IMR-90 (cell line): ENCODE measurements at regions not wholly inside any gene's neighbourhood (a gene's known extent, or its start where the extent isn't known, plus 50 kb on each side); places are given as distances from the start of the nearest gene placed in this dataset.

Experiments used
- ATAC-seq: fragments of 200-7000 bp; cut with Tn5 transposase; 2 replicates; pipeline ENCODE4 v1.9.1; 2020; ENCODE audit warnings: low read depth, mild to moderate bottlenecking, moderate library complexity
- BruUV-seq: library from RNA; stranded (reverse); fragments of 400-500 nt; replicated peaks from 2 replicates; lab custom pipeline; 2021; lab: Mats Ljungman, UMichigan
- CTCF ChIA-PET: fragments of 300-600 bp; formaldehyde crosslinking; extraction: SDS; loops from one replicate; lab custom pipeline; 2021; ENCODE audit warnings: antibody characterized with exemption; lab: Yijun Ruan, JAX
- POLR2A ChIA-PET: fragments of 300-600 bp; sonication (Branson Sonifier 250); formaldehyde crosslinking; loops from one replicate; lab custom pipeline; 2022; ENCODE audit warnings: antibody characterized with exemption; ENCODE audit not compliant: unreplicated experiment; lab: Charles Lee
- DNase-seq: peaks from one replicate; pipeline ENCODE4 v3.0.0; 2013
- H2AFZ ChIP-seq: replicated peaks from 2 replicates; pipeline ENCODE3; 2013; ENCODE audit warnings: low read length, mild to moderate bottlenecking; ENCODE audit not compliant: poor library complexity
- H2AK5ac ChIP-seq: 2 replicates; pipeline ENCODE4 v1.6.1; 2013; ENCODE audit warnings: low read depth, low read length, inconsistent platforms
- H2AK9ac ChIP-seq: replicated peaks from 2 replicates; pipeline ENCODE3; 2013; ENCODE audit warnings: mild to moderate bottlenecking, low read depth, low read length, moderate library complexity; ENCODE audit not compliant: poor library complexity
- H2BK120ac ChIP-seq: 2 replicates; pipeline ENCODE4 v1.6.1; 2013; ENCODE audit warnings: low read depth, low read length, inconsistent platforms
- H2BK15ac ChIP-seq: 3 replicates; pipeline ENCODE4 v1.6.1; 2013; ENCODE audit warnings: low read depth, low read length, inconsistent platforms
- H2BK20ac ChIP-seq: 2 replicates; pipeline ENCODE4 v1.6.1; 2013; ENCODE audit warnings: low read depth, mild to moderate bottlenecking, inconsistent platforms, low read length, moderate library complexity
- H2BK5ac ChIP-seq: 2 replicates; pipeline ENCODE4 v1.6.1; 2013; ENCODE audit warnings: mild to moderate bottlenecking, low read depth, low read length, inconsistent platforms; ENCODE audit not compliant: poor library complexity, severe bottlenecking
- H3K14ac ChIP-seq: replicated peaks from 2 replicates; pipeline ENCODE4 v1.6.1; 2013; ENCODE audit warnings: low read depth, low read length, inconsistent platforms
- H3K18ac ChIP-seq: 2 replicates; pipeline ENCODE4 v1.6.1; 2013; ENCODE audit warnings: low read depth, low read length, control low read depth
- H3K23ac ChIP-seq: 2 replicates; pipeline ENCODE4 v1.6.1; 2013; ENCODE audit warnings: low read depth, low read length, inconsistent platforms
- H3K27ac ChIP-seq: 2 replicates; pipeline ENCODE4 v1.5.1; 2013; ENCODE audit warnings: mild to moderate bottlenecking, control low read depth, low read length; ENCODE audit not compliant: insufficient read depth
- H3K27me3 ChIP-seq: 2 replicates; pipeline ENCODE4 v1.6.1; 2013; ENCODE audit warnings: low read length; ENCODE audit not compliant: control insufficient read depth, insufficient read depth
- H3K36me3 ChIP-seq: 2 replicates; pipeline ENCODE4 v1.6.1; 2013; ENCODE audit warnings: low read length, mixed read lengths; ENCODE audit not compliant: control insufficient read depth, insufficient read depth
- H3K4ac ChIP-seq: 2 replicates; pipeline ENCODE4 v1.6.1; 2013; ENCODE audit warnings: low read depth, low read length, inconsistent platforms
- H3K4me1 ChIP-seq: 2 replicates; pipeline ENCODE4 v1.6.1; 2013; ENCODE audit warnings: low read length, mixed read lengths; ENCODE audit not compliant: control insufficient read depth, insufficient read depth
- H3K4me2 ChIP-seq: 2 replicates; pipeline ENCODE4 v1.6.1; 2013; ENCODE audit warnings: low read depth, mild to moderate bottlenecking, control low read depth, low read length, moderate library complexity
- H3K4me3 ChIP-seq: 2 replicates; pipeline ENCODE4 v1.5.1; 2013; ENCODE audit warnings: low read depth, mild to moderate bottlenecking, control low read depth, low read length, moderate library complexity; ENCODE audit not compliant: insufficient read depth
- H3K56ac ChIP-seq: 2 replicates; pipeline ENCODE4 v1.6.1; 2013; ENCODE audit warnings: low read length, inconsistent platforms; ENCODE audit not compliant: insufficient read depth; ENCODE audit errors: extremely low read depth
- H3K79me1 ChIP-seq, 2 experiments: 2 replicates each; pipeline ENCODE4 v1.6.1; 2013; ENCODE audit warnings: low read length in 2 of 2, inconsistent platforms in 1 of 2, low read depth in 1 of 2
- H3K9ac ChIP-seq: 2 replicates; pipeline ENCODE4 v1.6.1; 2013; ENCODE audit warnings: low read depth, low read length, control low read depth
- H3K9me1 ChIP-seq: 2 replicates; pipeline ENCODE4 v1.6.1; 2013; ENCODE audit warnings: low read length, inconsistent platforms; ENCODE audit not compliant: insufficient read depth
- H3K9me3 ChIP-seq: 2 replicates; pipeline ENCODE4 v1.6.1; 2013; ENCODE audit warnings: low read length; ENCODE audit not compliant: control insufficient read depth, insufficient read depth
- H4K20me1 ChIP-seq: 2 replicates; pipeline ENCODE4 v1.6.1; 2013; ENCODE audit warnings: low read length, inconsistent platforms; ENCODE audit not compliant: insufficient read depth
- H4K5ac ChIP-seq: 2 replicates; pipeline ENCODE4 v1.6.1; 2013; ENCODE audit warnings: mild to moderate bottlenecking, low read depth, low read length, control low read depth
- H4K8ac ChIP-seq, 2 experiments: 2 replicates each; pipeline ENCODE4 v1.6.1; 2013; ENCODE audit warnings: low read depth in 2 of 2, low read length in 2 of 2, control low read depth in 1 of 2, inconsistent platforms in 1 of 2
- H4K91ac ChIP-seq: 2 replicates; pipeline ENCODE4 v1.6.1; 2013; ENCODE audit warnings: low read depth, low read length, inconsistent platforms; ENCODE audit not compliant: insufficient read depth
- CEBPB ChIP-seq: IDR thresholded peaks from 2 replicates; pipeline ENCODE4 v1.6.1; 2012; ENCODE audit warnings: low read depth, low read length, improper control_type of control experiment
- CHD1 ChIP-seq: IDR thresholded peaks from 2 replicates; pipeline ENCODE4 v1.6.1; 2012; ENCODE audit warnings: low read depth, low read length, improper control_type of control experiment
- CTCF ChIP-seq: conservative IDR thresholded peaks from 2 replicates; pipeline ENCODE4 v1.5.1; 2012; ENCODE audit warnings: mild to moderate bottlenecking, low read depth, low read length, improper control_type of control experiment
- MAZ ChIP-seq: IDR thresholded peaks from 2 replicates; pipeline ENCODE4 v1.6.1; 2012; ENCODE audit warnings: low read depth, mild to moderate bottlenecking, low read length, improper control_type of control experiment, moderate library complexity, borderline replicate concordance
- MXI1 ChIP-seq: IDR thresholded peaks from 2 replicates; pipeline ENCODE4 v1.6.1; 2012; ENCODE audit warnings: low read depth, mild to moderate bottlenecking, low read length, moderate library complexity, borderline replicate concordance
- RAD21 ChIP-seq: IDR thresholded peaks from 2 replicates; pipeline ENCODE4 v1.6.1; 2012; ENCODE audit warnings: low read length, improper control_type of control experiment
- RFX5 ChIP-seq: IDR thresholded peaks from 2 replicates; pipeline ENCODE4 v1.8.0; 2012; ENCODE audit warnings: low read depth, mild to moderate bottlenecking, low read length, moderate library complexity
- SMC3 ChIP-seq: fragments of 150-350 bp; IDR thresholded peaks from 2 replicates; pipeline ENCODE4 v1.6.1; 2016; ENCODE audit warnings: low read depth, mild to moderate bottlenecking, antibody characterized with exemption, low read length, moderate library complexity
- WGBS, 2 experiments: methylation state at CpG; one replicate each; pipeline versions ENCODE4 v1.1.5 to v1.1.7; 2013; ENCODE audit warnings: missing lambda C conversion rate in 2 of 2; ENCODE audit not compliant: insufficient read length in 1 of 2; ENCODE audit errors: extremely low coverage in 2 of 2; 5-methylcytosine and 5-hydroxymethylcytosine counted together
- dilution Hi-C: fragments of 300-500 bp; cut with HindIII; formaldehyde crosslinking; loops from one replicate; pipeline ENCODE4 v1.14.3; 2018; ENCODE audit warnings: low sequenced_read_pairs; ENCODE audit not compliant: unreplicated experiment
- in situ Hi-C: fragments of 300-500 bp; cut with MboI; formaldehyde crosslinking; loops from 3 replicates; pipeline ENCODE4 v1.14.3; 2019; ENCODE audit warnings: low sequenced_read_pairs, inconsistent platforms, mixed read lengths
- intact Hi-C: fragments of 100-400 bp; cut with micrococcal nuclease; formaldehyde crosslinking; loops from 2 replicates; pipeline ENCODE4 v1.10.0; 2022

GRCh38 chr7:126305671-126306070 lies 947.1 kb downstream of the GRM8 start:
- Histone ChIP-seq H2AK9ac (no peak overlapping the region), H2BK15ac (no peak overlapping the region), H2BK120ac (no peak overlapping the region), H4K91ac (no peak overlapping the region), H3K4me2 (no peak overlapping the region), H3K79me1 (no peaks in the 10 kb centered on the region), H3K27me3 (no peaks in the 10 kb centered on the region), H3K14ac (no peak overlapping the region), H3K9me1 (no peaks in the 10 kb centered on the region), H2BK5ac (no peak overlapping the region), H2BK20ac (no peak overlapping the region), H4K20me1 (no peaks in the 10 kb centered on the region), H3K56ac (no peak overlapping the region), H3K36me3 (no peaks in the 10 kb centered on the region), H3K4me3 (no peak overlapping the region), H3K4ac (no peak overlapping the region), H3K23ac (no peak overlapping the region), H3K4me1 (no peaks in the 10 kb centered on the region), H3K9ac (no peak overlapping the region), H3K27ac (no peak overlapping the region), H2AFZ (no peak overlapping the region), H3K9me3 (peaks cover 6% of the 10 kb centered on the region; the same call in 1 of the 2 replicates), H3K18ac (no peak overlapping the region), H4K8ac (no peak overlapping the region), H2AK5ac (no peak overlapping the region), H4K5ac (no peak overlapping the region)
- dilution Hi-C loops (no loop called here), intact Hi-C loops (no loop called here), in situ Hi-C loops (no loop called here)
- no peak for DNase-seq
- no CpG with 5 or more reads among the region's 1 CpG for WGBS, 2 experiments
- ATAC-seq, result no peak
- TF ChIP-seq SMC3 (no peak), MXI1 (no peak), RFX5 (no peak), CTCF (no peak), CHD1 (no peak), MAZ (no peak), CEBPB (no peak), RAD21 (no peak)
- ChIA-PET CTCF (no interaction called here), POLR2A (no interaction called here)
- no TSS peak for BruUV-seq
